ENCODE measurements at regions not wholly inside any gene's neighbourhood (a gene's known extent, or its start where the extent isn't known, plus 50 kb on each side); places are given as distances from the start of the nearest gene placed in this dataset.

DNA sequence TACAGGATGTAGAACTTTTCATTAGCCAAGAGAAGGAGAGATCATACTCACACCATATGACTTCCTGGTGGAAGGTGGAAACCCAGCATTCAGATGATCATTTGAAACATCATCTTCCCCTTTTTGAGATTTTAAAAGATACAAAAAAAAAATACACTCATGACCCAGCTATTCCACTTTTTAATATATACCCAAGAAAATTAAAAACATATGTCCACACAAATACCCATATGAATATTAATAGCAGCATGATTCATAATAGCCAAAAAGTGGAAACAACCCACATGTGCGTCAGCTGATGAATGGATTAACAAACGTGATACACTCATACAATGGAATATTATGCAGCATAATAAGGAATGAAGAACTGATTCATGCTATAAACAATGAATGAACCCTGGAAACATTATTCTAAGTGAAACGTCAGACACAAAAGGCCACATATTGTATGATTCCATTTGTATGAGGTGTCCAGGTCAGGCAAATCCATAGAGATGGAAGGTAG, 130.0 kb upstream of the SGK1 start:
- TF ChIP-seq, protein P1, sequence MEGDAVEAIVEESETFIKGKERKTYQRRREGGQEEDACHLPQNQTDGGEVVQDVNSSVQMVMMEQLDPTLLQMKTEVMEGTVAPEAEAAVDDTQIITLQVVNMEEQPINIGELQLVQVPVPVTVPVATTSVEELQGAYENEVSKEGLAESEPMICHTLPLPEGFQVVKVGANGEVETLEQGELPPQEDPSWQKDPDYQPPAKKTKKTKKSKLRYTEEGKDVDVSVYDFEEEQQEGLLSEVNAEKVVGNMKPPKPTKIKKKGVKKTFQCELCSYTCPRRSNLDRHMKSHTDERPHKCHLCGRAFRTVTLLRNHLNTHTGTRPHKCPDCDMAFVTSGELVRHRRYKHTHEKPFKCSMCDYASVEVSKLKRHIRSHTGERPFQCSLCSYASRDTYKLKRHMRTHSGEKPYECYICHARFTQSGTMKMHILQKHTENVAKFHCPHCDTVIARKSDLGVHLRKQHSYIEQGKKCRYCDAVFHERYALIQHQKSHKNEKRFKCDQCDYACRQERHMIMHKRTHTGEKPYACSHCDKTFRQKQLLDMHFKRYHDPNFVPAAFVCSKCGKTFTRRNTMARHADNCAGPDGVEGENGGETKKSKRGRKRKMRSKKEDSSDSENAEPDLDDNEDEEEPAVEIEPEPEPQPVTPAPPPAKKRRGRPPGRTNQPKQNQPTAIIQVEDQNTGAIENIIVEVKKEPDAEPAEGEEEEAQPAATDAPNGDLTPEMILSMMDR (conservative IDR thresholded peaks at IDR 0.05), result no peak
- TF ChIP-seq ZFX (IDR thresholded peaks at IDR 0.05), result no peak
